ENCODE measurements at regions not wholly inside any gene's neighbourhood (a gene's known extent, or its start where the extent isn't known, plus 50 kb on each side); places are given as distances from the start of the nearest gene placed in this dataset.

DNA sequence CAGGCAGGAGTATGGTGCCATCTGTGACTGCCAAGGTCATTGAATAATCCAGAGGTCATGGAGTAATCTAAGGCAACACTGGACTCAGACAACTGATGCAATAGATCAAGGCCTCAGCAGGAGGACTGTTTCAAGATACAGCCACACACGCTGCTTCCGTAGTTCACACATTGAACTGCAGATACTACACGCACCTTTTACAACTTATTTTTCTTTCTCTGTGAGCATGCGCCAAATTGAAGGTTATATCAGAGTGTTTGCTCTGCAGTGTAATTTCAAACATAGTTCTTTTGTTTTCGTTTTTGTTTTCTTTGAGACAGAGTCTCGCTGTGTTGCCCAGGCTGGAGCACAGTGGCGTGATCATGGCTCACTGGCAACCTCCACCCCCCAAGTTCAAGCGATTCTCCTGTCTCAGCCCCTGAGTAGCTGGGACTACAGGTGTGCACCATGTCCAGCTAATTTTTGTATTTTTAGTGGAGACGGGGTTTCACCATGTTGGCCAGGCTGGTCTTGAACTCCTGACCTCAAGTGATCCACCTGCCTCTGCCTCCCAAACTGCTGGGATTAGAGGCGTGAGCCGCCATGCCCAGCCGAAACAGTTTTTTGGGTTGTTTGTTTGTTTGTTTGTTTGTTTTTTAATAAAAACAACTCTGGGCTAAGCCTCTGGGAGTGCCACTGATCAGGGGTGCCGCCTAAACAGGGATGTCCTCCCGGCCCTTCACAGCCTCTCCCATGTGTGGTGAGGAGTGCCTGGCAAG, 96.6 kb upstream of the NAA20 start (continued):
- TF ChIP-seq, protein P1, sequence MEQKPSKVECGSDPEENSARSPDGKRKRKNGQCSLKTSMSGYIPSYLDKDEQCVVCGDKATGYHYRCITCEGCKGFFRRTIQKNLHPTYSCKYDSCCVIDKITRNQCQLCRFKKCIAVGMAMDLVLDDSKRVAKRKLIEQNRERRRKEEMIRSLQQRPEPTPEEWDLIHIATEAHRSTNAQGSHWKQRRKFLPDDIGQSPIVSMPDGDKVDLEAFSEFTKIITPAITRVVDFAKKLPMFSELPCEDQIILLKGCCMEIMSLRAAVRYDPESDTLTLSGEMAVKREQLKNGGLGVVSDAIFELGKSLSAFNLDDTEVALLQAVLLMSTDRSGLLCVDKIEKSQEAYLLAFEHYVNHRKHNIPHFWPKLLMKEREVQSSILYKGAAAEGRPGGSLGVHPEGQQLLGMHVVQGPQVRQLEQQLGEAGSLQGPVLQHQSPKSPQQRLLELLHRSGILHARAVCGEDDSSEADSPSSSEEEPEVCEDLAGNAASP (CRISPR knock-in tag; IDR thresholded peaks at IDR 0.05; ENCODE audit: borderline replicate concordance), result peak; percentile 98
- TF ChIP-seq ZNF331 (CRISPR knock-in tag; IDR thresholded peaks at IDR 0.05) (peak; percentile 88), MBD4 (IDR thresholded peaks at IDR 0.05; ENCODE audit: borderline replicate concordance, low read length) (no peak), HNRNPL (IDR thresholded peaks at IDR 0.05; ENCODE audit: low read depth, low read length) (no peak), ZNF737 (CRISPR knock-in tag; IDR thresholded peaks at IDR 0.05; ENCODE audit: borderline replicate concordance) (peak; percentile 90; the same call in 1 of the 2 replicates), HOXA5 (CRISPR knock-in tag; IDR thresholded peaks at IDR 0.05) (0 out of 2 replicates have a peak, but pooled peaks have one; percentile 86), JUND (CRISPR knock-in tag; IDR thresholded peaks at IDR 0.05) (peak; percentile 83), KDM6A (CRISPR knock-in tag; IDR thresholded peaks at IDR 0.05; ENCODE audit: low read depth) (peak; percentile 72), POLR2A (IDR thresholded peaks at IDR 0.05; ENCODE audit: insufficient read depth in 1 of 2, low read depth in 2 of 2, low read length in 2 of 2) (no peak), MYC (CRISPR knock-in tag; IDR thresholded peaks at IDR 0.05; ENCODE audit: borderline replicate concordance) (no peak), ZMYM4 (CRISPR knock-in tag; IDR thresholded peaks at IDR 0.05) (peak; percentile 92), TEAD3 (CRISPR knock-in tag; optimal IDR thresholded peaks at IDR 0.05; ENCODE audit: borderline replicate concordance) (peak; percentile 76), ZNF607 (CRISPR knock-in tag; IDR thresholded peaks at IDR 0.05; ENCODE audit: borderline replicate concordance) (peak; percentile 64; the same call in 1 of the 2 replicates), ZMAT3 (CRISPR knock-in tag; conservative IDR thresholded peaks at IDR 0.05) (no peak), ZNF792 (CRISPR knock-in tag; IDR thresholded peaks at IDR 0.05) (peak; percentile 93; the same call in 1 of the 2 replicates), ZNF83 (CRISPR knock-in tag; IDR thresholded peaks at IDR 0.05; ENCODE audit: borderline replicate concordance) (no peak), ZNF564 (CRISPR knock-in tag; IDR thresholded peaks at IDR 0.05) (no peak), PRPF4 (IDR thresholded peaks at IDR 0.05; ENCODE audit: low read depth, low read length, poor library complexity, severe bottlenecking) (no peak), ZNF720 (CRISPR knock-in tag; IDR thresholded peaks at IDR 0.05) (no peak), ZNF883 (CRISPR knock-in tag; IDR thresholded peaks at IDR 0.05; ENCODE audit: not compliant biosample characterization) (peak; percentile 31), ZNF891 (CRISPR knock-in tag; IDR thresholded peaks at IDR 0.05) (peak; percentile 51; the same call in 1 of the 2 replicates), ISL2 (CRISPR knock-in tag; IDR thresholded peaks at IDR 0.05) (peak; percentile 61), KDM5B (CRISPR knock-in tag; IDR thresholded peaks at IDR 0.05; ENCODE audit: borderline replicate concordance) (no peak), CBX5 (CRISPR knock-in tag; IDR thresholded peaks at IDR 0.05; ENCODE audit: borderline replicate concordance) (peak; percentile 95; the same call in 1 of the 2 replicates)
- TF ChIP-seq, protein P2, sequence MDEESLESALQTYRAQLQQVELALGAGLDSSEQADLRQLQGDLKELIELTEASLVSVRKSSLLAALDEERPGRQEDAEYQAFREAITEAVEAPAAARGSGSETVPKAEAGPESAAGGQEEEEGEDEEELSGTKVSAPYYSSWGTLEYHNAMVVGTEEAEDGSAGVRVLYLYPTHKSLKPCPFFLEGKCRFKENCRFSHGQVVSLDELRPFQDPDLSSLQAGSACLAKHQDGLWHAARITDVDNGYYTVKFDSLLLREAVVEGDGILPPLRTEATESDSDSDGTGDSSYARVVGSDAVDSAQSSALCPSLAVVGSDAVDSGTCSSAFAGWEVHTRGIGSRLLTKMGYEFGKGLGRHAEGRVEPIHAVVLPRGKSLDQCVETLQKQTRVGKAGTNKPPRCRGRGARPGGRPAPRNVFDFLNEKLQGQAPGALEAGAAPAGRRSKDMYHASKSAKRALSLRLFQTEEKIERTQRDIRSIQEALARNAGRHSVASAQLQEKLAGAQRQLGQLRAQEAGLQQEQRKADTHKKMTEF (CRISPR knock-in tag; IDR thresholded peaks at IDR 0.05), result peak; percentile 90
- TF ChIP-seq, protein P3, sequence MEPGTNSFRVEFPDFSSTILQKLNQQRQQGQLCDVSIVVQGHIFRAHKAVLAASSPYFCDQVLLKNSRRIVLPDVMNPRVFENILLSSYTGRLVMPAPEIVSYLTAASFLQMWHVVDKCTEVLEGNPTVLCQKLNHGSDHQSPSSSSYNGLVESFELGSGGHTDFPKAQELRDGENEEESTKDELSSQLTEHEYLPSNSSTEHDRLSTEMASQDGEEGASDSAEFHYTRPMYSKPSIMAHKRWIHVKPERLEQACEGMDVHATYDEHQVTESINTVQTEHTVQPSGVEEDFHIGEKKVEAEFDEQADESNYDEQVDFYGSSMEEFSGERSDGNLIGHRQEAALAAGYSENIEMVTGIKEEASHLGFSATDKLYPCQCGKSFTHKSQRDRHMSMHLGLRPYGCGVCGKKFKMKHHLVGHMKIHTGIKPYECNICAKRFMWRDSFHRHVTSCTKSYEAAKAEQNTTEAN (CRISPR knock-in tag; conservative IDR thresholded peaks at IDR 0.05), result peak; percentile 61

All from HepG2 (cell line).